Hepatocyte (in vitro differentiated cells): ENCODE measurements at regions not wholly inside any gene's neighbourhood (a gene's known extent, or its start where the extent isn't known, plus 50 kb on each side); places are given as distances from the start of the nearest gene placed in this dataset.

ENCODE experiments used
- EZH2 ChIP-seq: fragments of 200-600 bp; sonication (generic); IDR thresholded peaks from 2 replicates; pipeline ENCODE4 v1.6.1; 2016; ENCODE audit warnings: antibody characterized with exemption, mild to moderate bottlenecking, borderline replicate concordance
- EZH2phosphoT487 ChIP-seq: fragments of 200-600 bp; sonication (generic); IDR thresholded peaks from one replicate; pipeline ENCODE4 v1.6.1; 2018; ENCODE audit warnings: antibody characterized with exemption, mild to moderate bottlenecking, low read depth, moderate library complexity; ENCODE audit not compliant: unreplicated experiment, severe bottlenecking
- TF ChIP-seq, protein P1 (sequence below): fragments of 200-600 bp; sonication (generic); IDR thresholded peaks from 2 replicates; pipeline ENCODE4 v1.5.1; 2016; ENCODE audit warnings: antibody characterized with exemption, mild to moderate bottlenecking; ENCODE audit not compliant: poor library complexity

DNA sequence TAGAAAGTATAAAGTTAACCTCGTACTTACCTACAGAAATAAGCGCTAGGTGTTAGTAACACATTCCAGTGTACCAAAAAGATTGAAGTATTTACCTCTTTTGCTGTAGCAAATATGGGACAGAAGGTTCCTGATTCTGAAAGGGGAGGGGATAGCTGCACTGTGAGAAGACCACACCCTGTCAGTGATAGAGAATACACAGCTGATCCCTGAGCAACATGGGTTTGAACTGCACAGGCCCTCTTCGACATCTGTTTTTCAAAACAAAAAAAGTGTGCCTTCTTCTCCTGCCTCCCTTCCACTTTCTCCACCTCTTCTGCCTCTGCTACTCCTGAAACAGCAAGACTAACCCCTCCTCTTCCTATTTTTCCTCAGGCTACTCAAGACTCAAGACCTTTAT lies 201.8 kb upstream of the SLIT2 start:
- TF ChIP-seq, protein P1, sequence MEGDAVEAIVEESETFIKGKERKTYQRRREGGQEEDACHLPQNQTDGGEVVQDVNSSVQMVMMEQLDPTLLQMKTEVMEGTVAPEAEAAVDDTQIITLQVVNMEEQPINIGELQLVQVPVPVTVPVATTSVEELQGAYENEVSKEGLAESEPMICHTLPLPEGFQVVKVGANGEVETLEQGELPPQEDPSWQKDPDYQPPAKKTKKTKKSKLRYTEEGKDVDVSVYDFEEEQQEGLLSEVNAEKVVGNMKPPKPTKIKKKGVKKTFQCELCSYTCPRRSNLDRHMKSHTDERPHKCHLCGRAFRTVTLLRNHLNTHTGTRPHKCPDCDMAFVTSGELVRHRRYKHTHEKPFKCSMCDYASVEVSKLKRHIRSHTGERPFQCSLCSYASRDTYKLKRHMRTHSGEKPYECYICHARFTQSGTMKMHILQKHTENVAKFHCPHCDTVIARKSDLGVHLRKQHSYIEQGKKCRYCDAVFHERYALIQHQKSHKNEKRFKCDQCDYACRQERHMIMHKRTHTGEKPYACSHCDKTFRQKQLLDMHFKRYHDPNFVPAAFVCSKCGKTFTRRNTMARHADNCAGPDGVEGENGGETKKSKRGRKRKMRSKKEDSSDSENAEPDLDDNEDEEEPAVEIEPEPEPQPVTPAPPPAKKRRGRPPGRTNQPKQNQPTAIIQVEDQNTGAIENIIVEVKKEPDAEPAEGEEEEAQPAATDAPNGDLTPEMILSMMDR: no peak
- TF ChIP-seq EZH2: no peak
- no peak for TF ChIP-seq EZH2phosphoT487
